DMS53 treated with DMSO at 0.1 percent for 48 hours (cell line): ENCODE measurements at regions not wholly inside any gene's neighbourhood (a gene's known extent, or its start where the extent isn't known, plus 50 kb on each side); places are given as distances from the start of the nearest gene placed in this dataset.

Experiments used
- DNase-seq: peaks from one replicate; lab custom pipeline; 2025; ENCODE audit not compliant: unreplicated experiment; lab: John Stamatoyannopoulos, UW

DNA sequence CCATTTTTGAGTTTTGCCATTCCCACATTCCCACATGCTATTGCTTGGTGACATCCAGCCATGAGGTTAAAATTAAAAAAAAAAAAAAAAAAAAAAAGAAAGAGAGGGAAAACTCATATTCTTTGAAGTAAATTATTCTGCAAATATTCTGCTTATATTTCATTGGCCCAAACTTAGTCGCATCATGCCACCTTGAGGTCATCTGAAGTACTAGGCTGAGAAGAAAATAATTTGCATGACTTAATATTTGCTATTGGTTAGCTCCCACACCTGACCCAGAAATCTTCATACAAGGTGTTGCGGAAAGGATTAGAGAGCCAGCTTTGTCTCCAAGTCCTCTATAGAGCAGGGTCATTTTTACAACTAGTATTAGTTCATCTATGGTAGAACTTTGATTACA, 2206.0 kb downstream of the MRPL39 start:
- no peak for DNase-seq

DNA sequence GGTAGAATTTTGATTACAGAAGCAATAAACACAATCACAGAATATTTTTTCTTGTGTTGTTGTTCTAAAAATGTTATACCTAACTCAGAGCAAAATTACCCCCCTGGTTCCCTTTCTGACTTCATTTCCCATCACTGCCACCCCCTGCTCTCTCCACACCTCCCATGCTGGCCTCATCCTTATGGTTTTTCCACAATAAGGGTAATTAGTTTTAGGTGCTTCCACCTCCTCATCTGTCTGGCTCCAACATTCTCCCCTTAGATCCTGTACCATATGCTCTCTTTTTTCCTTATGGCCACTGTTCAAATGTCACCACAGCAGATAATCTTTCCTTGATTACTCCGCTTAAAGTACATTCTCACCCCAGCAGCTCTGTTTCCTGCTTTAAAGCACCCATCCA, 2208.6 kb downstream of the MRPL39 start:
- no peak for DNase-seq

DNA sequence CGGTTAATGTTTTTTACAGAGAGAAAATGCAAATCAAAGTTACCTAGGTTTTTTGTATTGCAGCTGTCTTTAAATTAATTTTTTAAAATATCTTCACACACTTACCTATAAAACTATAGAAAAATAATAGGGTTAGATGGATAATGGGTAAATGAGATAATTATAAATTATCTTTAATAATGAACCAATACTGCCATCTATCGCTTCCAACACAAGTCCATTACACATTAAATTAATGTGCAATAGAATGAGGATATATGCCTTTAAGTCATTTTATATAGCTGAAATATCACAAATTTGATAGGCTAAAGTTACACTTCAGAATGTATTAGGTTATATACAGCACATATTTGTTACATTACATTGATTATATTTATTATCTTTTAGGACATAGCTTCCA, 2212.8 kb downstream of the MRPL39 start:
- no peak for DNase-seq

DNA sequence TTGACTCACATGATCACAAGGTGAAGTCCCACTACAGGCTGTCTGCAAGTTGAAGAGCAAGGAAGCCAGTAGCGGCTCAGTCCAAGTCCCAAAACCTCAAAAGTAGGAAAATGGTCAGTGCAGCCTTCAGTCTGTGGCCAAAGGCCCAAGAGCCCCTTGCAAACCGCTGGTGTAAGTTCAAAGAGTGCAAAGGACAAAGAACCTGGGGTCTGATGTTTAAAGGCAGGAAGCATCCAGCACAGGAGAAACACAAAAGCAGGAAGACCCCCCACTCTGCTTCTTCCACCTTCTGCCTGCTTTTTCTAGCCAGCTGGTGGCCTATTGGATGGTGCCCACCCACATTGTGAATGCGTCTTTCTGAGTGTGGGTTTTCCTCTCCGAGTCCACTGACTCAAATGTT, 2222.6 kb downstream of the MRPL39 start:
- no peak for DNase-seq

DNA sequence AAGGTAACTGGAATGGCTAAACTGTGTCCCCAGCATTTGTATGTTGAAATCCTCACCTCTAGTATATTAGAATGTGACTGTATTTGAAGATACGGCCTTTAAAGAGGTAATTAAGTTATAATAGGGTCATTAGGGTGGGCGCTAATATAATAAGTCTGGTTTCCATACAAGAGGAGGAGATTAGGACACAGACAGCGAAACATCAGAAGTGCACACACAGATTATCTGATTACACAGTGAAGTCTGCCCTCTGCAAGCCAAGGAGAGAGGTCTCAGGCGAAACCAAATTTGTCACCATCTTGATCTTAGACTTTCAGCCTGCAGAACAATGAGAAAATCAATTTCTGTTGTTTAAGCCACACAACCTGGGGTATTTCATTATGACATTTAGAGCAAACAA, 2233.1 kb downstream of the MRPL39 start:
- DNase-seq, result no peak

DNA sequence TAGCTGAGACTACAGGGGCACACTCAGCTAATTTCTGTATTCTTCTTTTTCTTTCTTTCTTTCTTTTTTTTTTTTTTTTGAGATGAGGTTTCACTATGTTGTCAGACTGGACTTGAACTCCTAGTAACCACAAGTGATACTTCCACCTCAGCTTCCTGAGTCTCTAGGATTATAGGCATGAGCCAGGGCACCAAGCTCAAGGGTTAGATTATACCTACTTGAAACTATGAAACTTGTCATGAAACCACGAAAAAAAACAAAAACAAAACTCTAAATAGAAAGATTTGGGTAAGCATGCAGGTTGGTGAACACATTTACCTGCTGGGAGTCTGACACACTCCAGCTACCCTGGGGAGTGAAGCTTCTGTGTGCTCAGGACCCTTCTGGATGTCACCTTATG, 2250.4 kb downstream of the MRPL39 start:
- no peak for DNase-seq

DNA sequence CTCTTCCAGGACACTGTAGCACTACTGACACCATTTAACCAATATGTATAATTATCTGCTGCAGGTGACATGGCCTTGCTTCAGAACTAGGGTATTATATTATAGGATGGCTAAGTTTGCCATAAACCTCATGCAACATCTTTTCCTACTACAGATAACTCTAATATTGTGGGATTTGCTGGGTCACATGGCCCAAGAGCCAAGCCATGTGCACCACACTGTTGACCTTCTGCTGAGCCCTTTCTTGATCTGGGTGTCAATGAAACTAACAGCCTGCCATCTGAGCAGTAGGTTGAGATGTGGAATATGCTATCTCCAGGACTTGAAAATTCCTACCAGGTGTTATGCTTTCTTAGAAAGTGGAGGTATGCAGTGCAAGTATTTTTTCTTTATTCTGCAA, 2291.1 kb downstream of the MRPL39 start:
- DNase-seq, result no peak

DNA sequence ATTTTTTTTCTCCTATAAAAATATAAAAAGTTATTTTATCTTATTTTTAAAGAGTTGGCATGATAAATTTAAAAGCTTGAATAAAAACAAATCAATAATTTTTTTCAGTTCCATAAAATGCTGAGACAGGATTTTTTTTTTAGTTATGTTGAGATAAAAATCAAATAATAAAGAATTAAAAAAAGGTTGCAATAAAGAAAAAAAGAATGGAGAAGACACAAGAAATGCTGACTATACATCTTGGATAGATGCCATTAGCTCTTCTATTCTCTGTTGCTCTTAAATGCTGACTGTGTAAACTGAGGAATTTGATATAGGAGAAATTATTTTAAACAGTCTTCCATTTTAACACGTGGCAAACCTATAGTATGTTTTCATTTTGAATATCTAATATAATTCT, 2298.5 kb downstream of the MRPL39 start:
- no peak for DNase-seq

DNA sequence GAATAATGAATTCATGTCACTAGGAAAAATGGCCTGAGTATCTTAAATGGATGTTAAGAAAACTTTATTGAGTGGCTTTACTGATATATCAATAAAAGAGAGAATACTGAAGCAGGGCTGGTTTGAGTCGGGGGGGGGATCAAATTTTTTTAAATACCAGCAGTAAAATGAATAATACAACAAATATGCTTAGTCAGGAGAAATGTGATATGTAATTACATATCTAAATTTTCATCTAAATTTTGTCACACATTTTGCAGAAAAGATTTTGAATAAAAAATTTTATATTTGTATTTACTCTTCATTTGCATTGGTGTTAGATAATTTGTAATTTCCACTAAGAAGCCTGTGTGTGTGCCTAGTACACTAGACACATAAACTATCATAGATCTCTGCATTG, 2300.2 kb downstream of the MRPL39 start:
- no peak for DNase-seq

DNA sequence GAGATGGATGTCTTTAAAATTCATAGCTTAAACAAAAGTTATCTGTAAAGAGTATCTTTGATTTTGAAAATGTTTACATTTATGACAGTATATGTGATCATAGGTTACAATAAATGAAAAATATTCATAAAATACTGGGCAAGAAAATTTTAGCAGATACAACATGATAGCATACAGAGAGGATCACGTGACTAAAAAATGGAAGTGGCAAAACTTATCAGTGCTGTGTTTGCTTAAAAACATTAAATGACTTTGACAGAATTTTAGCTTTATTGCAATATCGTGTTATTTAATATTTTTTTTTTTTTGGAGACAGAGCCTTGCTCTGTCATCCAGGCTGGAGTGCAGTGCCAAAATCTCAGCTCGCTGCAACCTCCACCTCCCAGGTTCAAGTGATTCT, 2294.1 kb downstream of the NCAM2 start:
- DNase-seq, result no peak

DNA sequence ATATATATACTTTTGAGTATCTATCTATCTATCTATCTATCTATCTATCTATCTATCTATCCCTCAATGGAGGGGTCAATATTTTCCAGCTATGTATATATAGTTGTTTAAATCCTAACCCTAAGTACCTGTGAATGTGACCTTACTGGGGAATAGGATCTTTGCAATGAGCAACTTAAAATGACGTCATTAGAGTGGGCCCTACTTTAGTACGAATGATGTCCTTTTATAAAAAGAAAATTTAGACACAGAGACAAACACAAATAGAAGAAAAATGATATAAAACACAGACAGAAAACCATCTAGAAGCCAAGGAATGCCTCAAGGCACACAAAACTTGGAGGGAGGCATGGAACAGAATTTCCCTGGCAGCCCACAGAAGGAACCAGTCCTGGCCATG, 2283.7 kb downstream of the NCAM2 start:
- no peak for DNase-seq

DNA sequence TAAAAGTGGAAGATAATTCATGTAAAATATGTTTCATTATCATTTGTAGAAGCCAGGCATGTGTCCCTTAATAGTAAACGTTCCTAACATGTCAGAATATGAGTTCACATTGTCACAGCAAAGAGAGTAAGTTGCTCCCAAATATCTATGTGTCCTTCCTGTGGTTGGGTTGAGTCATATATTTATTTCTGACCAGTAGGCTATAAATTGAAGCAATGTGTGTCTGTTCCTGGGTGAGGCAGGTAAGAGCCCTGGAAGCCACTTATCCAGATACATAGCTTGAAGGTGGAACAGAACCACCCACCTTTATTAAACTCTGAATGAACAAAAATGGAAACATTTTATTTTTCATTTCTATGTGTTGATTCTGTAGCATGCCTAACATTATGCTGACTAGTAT, 2251.6 kb downstream of the NCAM2 start:
- DNase-seq, result no peak

DNA sequence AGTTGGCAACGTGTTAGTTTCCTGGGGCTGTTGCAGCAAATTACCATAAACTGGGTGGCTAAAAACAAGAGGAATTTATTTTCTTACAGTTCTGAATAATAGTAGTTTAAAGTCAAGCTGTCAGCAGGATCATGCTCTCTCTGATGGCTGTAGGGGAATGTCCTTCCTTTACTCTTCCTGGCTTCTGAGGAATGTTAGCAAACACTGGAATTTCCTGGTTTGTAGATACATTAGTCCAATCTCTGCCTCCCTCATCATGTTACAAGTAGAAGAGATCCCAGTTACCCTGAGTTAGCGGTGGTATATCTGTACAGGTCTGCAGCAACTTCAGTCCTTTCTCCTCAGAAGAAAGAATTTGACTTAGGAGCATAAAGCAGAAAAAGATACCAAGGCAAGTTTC, 2249.1 kb downstream of the NCAM2 start:
- no peak for DNase-seq

DNA sequence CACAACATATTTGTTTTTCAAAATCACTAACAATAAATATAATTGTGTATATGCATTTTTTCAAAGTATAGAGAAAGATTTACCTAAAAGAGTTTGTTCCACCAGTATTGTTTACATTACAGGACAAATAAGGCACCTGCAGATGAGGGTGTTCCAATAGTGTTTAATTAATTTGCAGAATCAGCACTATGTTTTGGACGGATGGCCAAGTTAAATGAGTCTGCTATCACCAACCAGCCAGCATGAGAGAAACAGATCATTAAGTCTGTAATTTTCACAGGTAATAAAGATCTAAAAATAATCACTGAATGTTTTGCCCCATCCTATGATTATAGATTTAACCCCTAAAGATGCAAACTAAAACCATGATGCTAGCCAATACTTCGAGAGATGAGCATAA, 2247.0 kb downstream of the NCAM2 start:
- no peak for DNase-seq

DNA sequence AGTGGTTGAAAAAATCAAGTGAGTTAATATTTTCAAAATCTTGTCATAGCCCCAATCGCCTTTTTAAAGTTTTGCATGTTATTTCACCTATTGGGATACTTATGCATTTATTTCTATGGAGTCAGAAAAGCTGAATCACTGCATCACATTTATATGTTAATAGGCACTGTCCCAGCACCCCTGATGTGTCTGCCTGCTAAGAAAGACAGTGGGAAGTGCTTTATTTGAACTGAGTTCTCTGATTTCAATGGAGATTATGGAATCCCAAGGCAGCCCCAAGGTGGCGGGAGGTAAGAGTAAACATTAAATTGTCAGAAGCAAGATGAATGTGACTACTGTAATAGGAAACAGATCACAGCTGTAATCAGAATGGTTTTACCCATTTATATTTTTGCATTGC, 2225.7 kb downstream of the NCAM2 start:
- no peak for DNase-seq

DNA sequence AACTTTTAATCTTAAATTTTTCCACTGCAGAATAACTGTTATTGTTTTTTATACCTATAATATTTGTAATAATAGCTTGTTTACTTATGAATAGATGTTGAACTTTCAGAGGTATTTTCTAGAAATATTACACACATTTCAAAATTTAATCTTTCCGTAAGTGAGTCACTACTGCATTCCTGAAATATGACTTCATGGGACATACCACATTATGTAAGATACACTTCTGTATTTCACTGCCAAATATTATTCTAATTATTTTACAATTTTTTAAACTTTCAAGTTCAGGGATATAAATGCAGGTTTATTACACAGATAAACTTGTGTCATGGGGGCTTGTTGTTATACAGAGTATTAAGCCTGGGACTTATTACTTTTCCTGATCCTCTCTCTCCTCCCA, 2220.5 kb downstream of the NCAM2 start:
- DNase-seq, result no peak

DNA sequence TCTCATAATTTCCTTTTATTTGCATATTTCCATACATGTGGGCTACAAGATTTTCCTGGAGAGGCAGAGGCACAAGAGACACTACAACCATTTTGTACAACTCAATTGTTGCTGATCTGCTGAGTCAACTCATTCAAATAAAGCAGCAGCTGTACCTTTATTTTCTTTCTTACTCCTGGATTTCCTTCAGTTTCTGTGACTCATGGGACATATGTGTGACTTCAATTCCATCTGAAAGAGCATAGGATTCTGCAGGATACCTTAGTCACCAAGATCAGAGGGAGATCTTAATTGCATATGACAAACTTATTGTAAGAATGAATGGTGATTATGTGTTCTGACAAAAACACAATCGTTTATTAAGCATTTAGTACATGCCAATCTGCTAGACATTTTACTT, 2219.4 kb downstream of the NCAM2 start:
- DNase-seq, result no peak

DNA sequence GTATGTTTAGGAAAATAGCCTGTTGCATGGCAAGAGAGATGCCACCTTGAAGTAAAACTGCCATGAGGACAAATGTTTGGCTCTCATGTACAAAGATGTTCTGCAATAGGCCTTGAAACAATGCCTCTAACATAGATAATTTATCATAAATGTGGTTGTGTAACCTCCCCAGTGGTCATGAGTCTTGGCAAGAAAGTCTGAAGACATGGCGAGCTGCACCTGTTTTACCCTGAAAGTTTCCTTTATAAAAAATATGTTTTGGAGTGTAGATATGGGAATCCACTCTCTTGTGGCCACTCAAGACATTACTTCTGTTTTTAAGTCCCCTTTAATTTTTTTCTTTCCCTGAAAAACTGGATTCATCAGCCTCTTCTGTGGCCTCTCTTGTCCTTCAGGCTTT, 2217.1 kb downstream of the NCAM2 start:
- no peak for DNase-seq
